ENCODE measurements at regions not wholly inside any gene's neighbourhood (a gene's known extent, or its start where the extent isn't known, plus 50 kb on each side); places are given as distances from the start of the nearest gene placed in this dataset.

DNA sequence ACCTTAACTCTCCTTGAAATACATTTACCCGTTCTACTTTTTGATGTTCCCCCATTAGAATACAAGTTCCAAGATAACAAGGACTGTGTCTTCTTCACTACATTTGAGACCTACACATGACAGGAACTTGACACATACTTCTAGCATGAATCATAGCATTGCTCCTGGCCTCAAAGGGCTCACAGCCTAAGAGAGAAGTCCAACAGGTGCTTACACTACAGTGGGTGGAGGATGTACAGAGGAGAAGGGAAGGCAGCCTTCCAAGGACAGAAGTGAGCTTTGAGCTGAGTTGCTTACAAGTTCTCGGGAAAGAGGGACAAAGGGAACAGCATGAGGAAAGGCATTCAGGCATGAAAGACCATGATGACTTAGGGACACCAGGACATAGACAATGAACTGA lies 56.9 kb upstream of the MSX2 start:
- H3K4me1 ChIP-seq (ENCODE audit: control insufficient read depth in 1 of 2, insufficient read depth in 2 of 2, low read length in 2 of 2) = peaks cover 3 to 10% of the 10 kb centered on the region in 2 experiments; a peak in 3 of 4 replicates
- no peak overlapping the region for H3K9ac ChIP-seq (ENCODE audit: low read length)
- ChIA-PET POLR2A (no interaction called here), RAD21 (ENCODE audit: low non-redundant PET in 1 of 2, low total read pairs in 2 of 2, uncharacterized antibody in 2 of 2, unreplicated experiment in 2 of 2) (no interaction called here), CTCF (no interaction called here)
- no TSS peak for BruUV-seq (replicated peaks)
- no peak for DNase-seq (ENCODE audit: low read depth, low spot score)
- H2AFZ ChIP-seq (ENCODE audit: low read depth, low read length, poor library complexity, severe bottlenecking) = no peak overlapping the region
- H3K79me2 ChIP-seq (ENCODE audit: insufficient read depth, low read length) = no peaks in the 10 kb centered on the region
- H3K9me2 ChIP-seq (ENCODE audit: insufficient read depth) = no peaks in the 10 kb centered on the region
- no peaks in the 10 kb centered on the region for H3K9me3 ChIP-seq (ENCODE audit: control insufficient read depth in 1 of 2, insufficient read depth in 1 of 2, low read depth in 1 of 2, low read length in 2 of 2)
- no peaks in the 10 kb centered on the region for H3K27me3 ChIP-seq (ENCODE audit: insufficient read depth, low read length)
- no peaks in the 10 kb centered on the region for H3K36me3 ChIP-seq (ENCODE audit: control insufficient read depth in 1 of 2, insufficient read depth in 2 of 2, low read length in 2 of 2)
- peak overlapping the region; percentile 42; the same call in 1 of the 2 replicates for H3K4me2 ChIP-seq (ENCODE audit: low read length)
- no peak overlapping the region for H3K4me3 ChIP-seq (replicated peaks in 1 of 2; ENCODE audit: low read depth in 1 of 2, low read length in 2 of 2)
- TF ChIP-seq JUND (IDR thresholded peaks at IDR 0.05) (peak; percentile 10; the same call in 1 of the 2 replicates), ZFX (IDR thresholded peaks at IDR 0.05) (no peak), CBX3 (IDR thresholded peaks at IDR 0.05; ENCODE audit: low read depth) (no peak), EGR1 (IDR thresholded peaks at IDR 0.05; ENCODE audit: low read depth) (no peak)
- ATAC-seq = peak; percentile 84
- no peaks in the 10 kb centered on the region for H4K20me1 ChIP-seq (ENCODE audit: insufficient read depth)
- no peak overlapping the region for H3K27ac ChIP-seq (ENCODE audit: low read depth, low read length)
- intact Hi-C loops (cut with micrococcal nuclease) = no loop called here

- H3K4me2 ChIP-seq (ENCODE audit: low read length) = no peak overlapping the region
- CTCF ChIA-PET = no interaction called here
These were observed 56.0 kb upstream of the MSX2 start for GRCh38 chr5:174668349-174668748.

More at GRCh38 chr5:174668349-174668748, 56.0 kb upstream of the MSX2 start:
- TF ChIP-seq SRF (IDR thresholded peaks at IDR 0.05; ENCODE audit: low read depth) = no peak
- TF ChIP-seq YY1 (IDR thresholded peaks at IDR 0.05; ENCODE audit: extremely low read depth, insufficient replicate concordance, low read depth, low read length) = no peak
- TF ChIP-seq ZFX (IDR thresholded peaks at IDR 0.05) = no peak
- no peak for TF ChIP-seq SP1 (IDR thresholded peaks at IDR 0.05; ENCODE audit: low read depth)
- TF ChIP-seq, protein P1, sequence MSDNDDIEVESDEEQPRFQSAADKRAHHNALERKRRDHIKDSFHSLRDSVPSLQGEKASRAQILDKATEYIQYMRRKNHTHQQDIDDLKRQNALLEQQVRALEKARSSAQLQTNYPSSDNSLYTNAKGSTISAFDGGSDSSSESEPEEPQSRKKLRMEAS (IDR thresholded peaks at IDR 0.05) = no peak
- TF ChIP-seq FOSL1 (IDR thresholded peaks at IDR 0.05; ENCODE audit: low read depth) = no peak
- no peak for TF ChIP-seq EGR1 (IDR thresholded peaks at IDR 0.05; ENCODE audit: low read depth)
- TF ChIP-seq CBX3 (IDR thresholded peaks at IDR 0.05; ENCODE audit: low read depth) = no peak
- TF ChIP-seq EZH2 (IDR thresholded peaks at IDR 0.05) = no peak
- no peak for TF ChIP-seq TCF7L2 (IDR thresholded peaks at IDR 0.05; ENCODE audit: borderline replicate concordance, extremely low read depth, insufficient read depth, insufficient read length)
- TF ChIP-seq, protein P2, sequence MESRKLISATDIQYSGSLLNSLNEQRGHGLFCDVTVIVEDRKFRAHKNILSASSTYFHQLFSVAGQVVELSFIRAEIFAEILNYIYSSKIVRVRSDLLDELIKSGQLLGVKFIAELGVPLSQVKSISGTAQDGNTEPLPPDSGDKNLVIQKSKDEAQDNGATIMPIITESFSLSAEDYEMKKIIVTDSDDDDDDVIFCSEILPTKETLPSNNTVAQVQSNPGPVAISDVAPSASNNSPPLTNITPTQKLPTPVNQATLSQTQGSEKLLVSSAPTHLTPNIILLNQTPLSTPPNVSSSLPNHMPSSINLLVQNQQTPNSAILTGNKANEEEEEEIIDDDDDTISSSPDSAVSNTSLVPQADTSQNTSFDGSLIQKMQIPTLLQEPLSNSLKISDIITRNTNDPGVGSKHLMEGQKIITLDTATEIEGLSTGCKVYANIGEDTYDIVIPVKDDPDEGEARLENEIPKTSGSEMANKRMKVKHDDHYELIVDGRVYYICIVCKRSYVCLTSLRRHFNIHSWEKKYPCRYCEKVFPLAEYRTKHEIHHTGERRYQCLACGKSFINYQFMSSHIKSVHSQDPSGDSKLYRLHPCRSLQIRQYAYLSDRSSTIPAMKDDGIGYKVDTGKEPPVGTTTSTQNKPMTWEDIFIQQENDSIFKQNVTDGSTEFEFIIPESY (IDR thresholded peaks at IDR 0.05; ENCODE audit: extremely low read depth, insufficient replicate concordance, low read length) = no peak
- no peak for TF ChIP-seq SIN3A (IDR thresholded peaks at IDR 0.05; ENCODE audit: low read depth)
- TF ChIP-seq POLR2A (IDR thresholded peaks at IDR 0.05; ENCODE audit: borderline replicate concordance, extremely low read depth, insufficient read depth, insufficient read length) = no peak
- Histone ChIP-seq H3K36me3 (ENCODE audit: control insufficient read depth in 1 of 2, insufficient read depth in 2 of 2, low read length in 2 of 2) (no peaks in the 10 kb centered on the region), H4K20me1 (ENCODE audit: insufficient read depth) (no peaks in the 10 kb centered on the region), H2AFZ (ENCODE audit: low read depth, low read length, poor library complexity, severe bottlenecking) (no peak overlapping the region), H3K4me3 (replicated peaks in 1 of 2; ENCODE audit: low read depth in 1 of 2, low read length in 2 of 2) (no peak overlapping the region), H3K27me3 (ENCODE audit: insufficient read depth, low read length) (no peaks in the 10 kb centered on the region), H3K9me3 (ENCODE audit: control insufficient read depth in 1 of 2, insufficient read depth in 1 of 2, low read depth in 1 of 2, low read length in 2 of 2) (no peaks in the 10 kb centered on the region), H3K9me2 (ENCODE audit: insufficient read depth) (no peaks in the 10 kb centered on the region), H3K79me2 (ENCODE audit: insufficient read depth, low read length) (no peaks in the 10 kb centered on the region), H3K4me1 (ENCODE audit: control insufficient read depth in 1 of 2, insufficient read depth in 2 of 2, low read length in 2 of 2) (peaks cover 3 to 10% of the 10 kb centered on the region in 2 experiments; a peak in 3 of 4 replicates), H3K9ac (ENCODE audit: low read length) (no peak overlapping the region), H3K27ac (ENCODE audit: low read depth, low read length) (no peak overlapping the region)
- BruUV-seq (replicated peaks) = no TSS peak
- ChIA-PET POLR2A (no interaction called here), RAD21 (ENCODE audit: low non-redundant PET in 1 of 2, low total read pairs in 2 of 2, uncharacterized antibody in 2 of 2, unreplicated experiment in 2 of 2) (no interaction called here)
- ATAC-seq (no peak), DNase-seq (ENCODE audit: low read depth, low spot score) (no peak)
- intact Hi-C loops (cut with micrococcal nuclease) = no loop called here

Measured in HCT116 (cell line).